Heart left ventricle (tissue), 16 donors: ENCODE measurements at regions not wholly inside any gene's neighbourhood (a gene's known extent, or its start where the extent isn't known, plus 50 kb on each side); places are given as distances from the start of the nearest gene placed in this dataset.

Experiments
- ATAC-seq, 4 donors: fragments of 200-7000 bp; cut with Tn5 transposase; one replicate each; pipeline ENCODE4 v1.9.1; 2020 to 2022; ENCODE audit warnings: moderate library complexity in 4 of 4, mild to moderate bottlenecking in 3 of 4, moderate number of reproducible peaks in 1 of 4
- DNase-seq, 5 donors: peaks; one replicate each; pipeline ENCODE4 v3.0.0-alpha.2; 2020
- H3K27ac ChIP-seq, 12 donors: fragments of 200-600 bp; sonication (generic) in 4 of 12; one replicate each; pipeline versions ENCODE4 v1.5.0 to v1.8.0; 2016 to 2022; ENCODE audit warnings: mild to moderate bottlenecking in 2 of 12
- H3K27me3 ChIP-seq, 9 donors: fragments of 200-600 bp; sonication (generic) in 2 of 9; one replicate each; pipeline versions ENCODE4 v1.5.1 to v1.8.0; 2016 to 2022; ENCODE audit warnings: mild to moderate bottlenecking in 3 of 9
- H3K36me3 ChIP-seq, 9 donors: fragments of 200-600 bp; sonication (generic) in 2 of 9; one replicate each; pipeline versions ENCODE4 v1.5.0 to v1.8.0; 2018 to 2022; ENCODE audit warnings: mild to moderate bottlenecking in 2 of 9
- H3K4me1 ChIP-seq, 12 donors: fragments of 200-600 bp; sonication (generic) in 4 of 12; one replicate each; pipeline versions ENCODE4 v1.5.0 to v1.8.0; 2016 to 2022; ENCODE audit warnings: mild to moderate bottlenecking in 3 of 12
- H3K4me3 ChIP-seq, 12 donors: fragments of 200-600 bp; sonication (generic) in 4 of 12; one replicate each; pipeline versions ENCODE4 v1.5.0 to v1.8.0; 2017 to 2022; ENCODE audit warnings: mild to moderate bottlenecking in 9 of 12, moderate library complexity in 4 of 12
- H3K9me3 ChIP-seq, 12 donors: fragments of 200-600 bp; sonication (generic) in 4 of 12; one replicate each; pipeline versions ENCODE4 v1.5.0 to v1.8.0; 2016 to 2022; ENCODE audit warnings: mild to moderate bottlenecking in 1 of 12
- POLR2A ChIP-seq, 2 donors: fragments of 450-650 bp; IDR thresholded peaks; one replicate each; pipeline ENCODE4 v1.6.1; 2017; ENCODE audit warnings: antibody characterized with exemption in 2 of 2, mild to moderate bottlenecking in 2 of 2, moderate library complexity in 2 of 2
- WGBS, 4 donors: extraction: QIAGEN DNeasy Blood & Tissue Kit in 2 of 4; methylation state at CpG; one replicate each; pipeline versions ENCODE4 v1.1.5 to v1.1.7; 2013 to 2018; 5-methylcytosine and 5-hydroxymethylcytosine counted together
- intact Hi-C, 10 donors: fragments of 100-400 bp; cut with DNase I; formaldehyde crosslinking; loops; one replicate each; pipeline versions ENCODE4 v1.11.1 to v1.14.2; 2022
- TF ChIP-seq, protein P1 (sequence below), 12 donors: fragments of 200-600 bp; sonication (generic) in 4 of 12; IDR thresholded peaks; one replicate each; pipeline versions ENCODE4 v1.5.0 to v1.8.0; 2018 to 2022; ENCODE audit warnings: antibody characterized with exemption in 12 of 12, mild to moderate bottlenecking in 5 of 12
- donor health status: ischemic (EF 13 %, LVEDD 7.1; RV severe dilation, severe dysfunction).
- donor health status: healthy with polysubstance abuse.
- donor health status: DM: no; HTN: yes; CAD: no.
- donor health status: DM: no; HTN: no; CAD: no.
- donor health status: ischemic (EF 25% LVEDD 6.9; RV normal size, moderate dysfunction).
- donor health status: ischemic (EF 25% LVEDD 5.7; RV mildly dilated, moderate dysfunction).
- donor health status: healthy.
- donor health status: DM: yes; HTN: yes; CAD: no.
- donor health status: ischemic (EF 35%, LVEDD 5.7; RV mildly dilated, moderate dysfunction).
- donor health status: nonischemic (EF 11% LVEDD 7.7; RV severe dilation, severe dysfunction).
- donor health status: DM: yes; HTN: yes; CAD: no.
- donor health status: PGD.
- donor health status: ischemic (EF 29% LVEDD 5.4; RV normal size, mild dysfunction).
- donor health status: nonischemic (EF 23%, LVEDD 6.1; RV moderate dilation, normal function).

DNA sequence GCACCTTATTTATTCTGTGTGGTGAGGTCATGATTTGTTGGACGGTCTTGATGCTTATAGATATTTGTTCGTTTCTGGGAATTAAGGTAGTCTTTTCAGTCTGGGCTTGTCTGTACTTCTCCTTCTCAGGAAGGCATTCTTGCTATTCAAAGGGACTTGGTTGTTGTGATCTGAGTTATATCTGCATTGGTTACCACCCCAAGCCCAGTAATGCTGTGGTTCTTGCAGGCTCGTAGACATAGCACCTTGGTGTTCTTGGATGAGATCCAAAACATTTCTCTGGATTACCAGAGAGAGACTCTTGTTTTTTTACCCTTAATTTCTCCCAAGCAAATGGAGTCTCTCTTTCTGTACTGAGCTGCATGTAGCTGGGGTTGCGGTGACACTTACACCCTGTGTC is 128.0 kb upstream of the CBLB start:
- no peaks in the 10 kb centered on the region for H3K27me3 ChIP-seq
- peaks cover 0 to 47% (median 8%) of the 10 kb centered on the region in 12 donors for H3K9me3 ChIP-seq
- no peak for TF ChIP-seq POLR2A (IDR thresholded peaks at IDR 0.05)
- TF ChIP-seq, protein P1, sequence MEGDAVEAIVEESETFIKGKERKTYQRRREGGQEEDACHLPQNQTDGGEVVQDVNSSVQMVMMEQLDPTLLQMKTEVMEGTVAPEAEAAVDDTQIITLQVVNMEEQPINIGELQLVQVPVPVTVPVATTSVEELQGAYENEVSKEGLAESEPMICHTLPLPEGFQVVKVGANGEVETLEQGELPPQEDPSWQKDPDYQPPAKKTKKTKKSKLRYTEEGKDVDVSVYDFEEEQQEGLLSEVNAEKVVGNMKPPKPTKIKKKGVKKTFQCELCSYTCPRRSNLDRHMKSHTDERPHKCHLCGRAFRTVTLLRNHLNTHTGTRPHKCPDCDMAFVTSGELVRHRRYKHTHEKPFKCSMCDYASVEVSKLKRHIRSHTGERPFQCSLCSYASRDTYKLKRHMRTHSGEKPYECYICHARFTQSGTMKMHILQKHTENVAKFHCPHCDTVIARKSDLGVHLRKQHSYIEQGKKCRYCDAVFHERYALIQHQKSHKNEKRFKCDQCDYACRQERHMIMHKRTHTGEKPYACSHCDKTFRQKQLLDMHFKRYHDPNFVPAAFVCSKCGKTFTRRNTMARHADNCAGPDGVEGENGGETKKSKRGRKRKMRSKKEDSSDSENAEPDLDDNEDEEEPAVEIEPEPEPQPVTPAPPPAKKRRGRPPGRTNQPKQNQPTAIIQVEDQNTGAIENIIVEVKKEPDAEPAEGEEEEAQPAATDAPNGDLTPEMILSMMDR (IDR thresholded peaks at IDR 0.05), result no peak
- H3K27ac ChIP-seq, result no peak overlapping the region
- peaks cover 0 to 13% (median 0%) of the 10 kb centered on the region in 12 donors for H3K4me1 ChIP-seq
- 81 to 89% (median 86%) methylated on average over 4 of the region's 4 CpGs for WGBS, 4 donors
- ATAC-seq, result no peak
- no peak for DNase-seq
- no peaks in the 10 kb centered on the region for H3K36me3 ChIP-seq
- no peak overlapping the region for H3K4me3 ChIP-seq
- intact Hi-C loops, result no loop called here

DNA sequence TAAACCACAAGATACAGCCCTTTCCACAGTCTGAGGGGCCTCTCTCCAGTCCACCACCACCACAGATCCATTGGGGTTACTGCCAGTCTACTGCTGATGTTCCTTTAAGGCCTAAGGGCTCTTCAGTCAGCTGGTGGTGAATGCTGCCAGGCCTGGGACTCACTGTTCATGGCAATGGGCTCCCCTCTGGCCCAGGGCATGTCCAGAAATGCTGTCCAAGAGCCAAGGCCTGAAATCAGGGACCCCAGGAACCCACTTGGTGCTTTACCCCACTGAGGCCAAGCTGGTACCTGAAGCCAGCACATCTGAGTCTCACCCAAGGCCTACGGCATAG is 128.6 kb upstream of the CBLB start:
- H3K27me3 ChIP-seq, result no peaks in the 10 kb centered on the region
- no peak for ATAC-seq
- no peak for TF ChIP-seq POLR2A (IDR thresholded peaks at IDR 0.05)
- TF ChIP-seq, protein P1 (IDR thresholded peaks at IDR 0.05), result no peak
- H3K27ac ChIP-seq, result peak overlapping the region in 5 of 12 donors; percentile 36 to 83 (median 53)
- no peak for DNase-seq
- intact Hi-C loops, result no loop called here
- H3K36me3 ChIP-seq, result no peaks in the 10 kb centered on the region
- peaks cover 0 to 40% (median 7%) of the 10 kb centered on the region in 12 donors for H3K9me3 ChIP-seq
- H3K4me3 ChIP-seq, result no peak overlapping the region
- WGBS, 4 donors, result 92 to 100% (median 100%) methylated on average over 1 of the region's 1 CpG
- peaks cover 0 to 13% (median 0%) of the 10 kb centered on the region in 12 donors for H3K4me1 ChIP-seq

DNA sequence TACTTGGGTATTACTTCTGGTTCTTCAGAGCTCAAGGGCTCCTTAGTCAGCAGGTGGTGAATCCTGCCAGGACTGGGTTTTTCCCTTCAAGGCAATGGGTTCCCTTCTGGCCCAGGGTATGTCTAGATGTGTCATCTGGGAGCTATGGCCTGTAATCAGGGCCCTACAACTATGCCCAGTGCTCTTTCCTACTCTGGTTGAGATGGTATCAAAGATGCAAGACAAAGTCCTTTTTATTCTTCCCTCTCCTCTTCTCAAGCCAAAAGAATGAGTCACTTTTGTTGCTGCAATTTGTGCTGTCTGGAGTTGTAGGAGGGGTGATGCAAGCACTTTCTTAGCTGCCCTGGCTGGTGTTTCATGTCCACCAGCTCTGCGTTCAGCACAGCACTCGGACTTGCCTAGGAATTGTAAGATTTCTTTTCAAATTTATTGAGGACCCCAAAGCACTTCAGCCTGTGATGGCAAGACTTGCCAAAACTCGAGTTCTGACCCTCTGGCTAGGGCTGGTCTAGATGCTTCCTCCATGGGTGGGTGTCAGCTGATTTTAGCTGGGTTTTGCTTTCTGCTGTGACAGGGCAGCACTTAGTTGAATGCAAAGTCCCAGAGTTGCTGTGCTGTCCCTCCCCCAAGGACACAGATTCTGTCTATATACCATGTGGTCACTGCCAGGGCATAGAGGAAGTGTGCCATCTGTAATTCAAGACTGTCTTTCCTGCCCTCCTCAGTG is 129.2 kb upstream of the CBLB start:
- Histone ChIP-seq H3K9me3 (peaks cover 0 to 35% (median 6%) of the 10 kb centered on the region in 12 donors), H3K4me3 (no peak overlapping the region), H3K4me1 (peaks cover 0 to 15% (median 0%) of the 10 kb centered on the region in 12 donors), H3K27me3 (no peaks in the 10 kb centered on the region), H3K36me3 (no peaks in the 10 kb centered on the region), H3K27ac (peak overlapping the region in 6 of 12 donors; percentile 30 to 83 (median 46))
- 65 to 82% (median 70%) methylated on average over 3 of the region's 3 CpGs for WGBS, 4 donors
- TF ChIP-seq, protein P1 (IDR thresholded peaks at IDR 0.05), result no peak
- TF ChIP-seq POLR2A (IDR thresholded peaks at IDR 0.05), result no peak
- DNase-seq, result peak in 2 of 5 donors; percentile 32 to 38
- intact Hi-C loops, result no loop called here
- ATAC-seq, result peak; percentile 51 to 97 (median 82)

DNA sequence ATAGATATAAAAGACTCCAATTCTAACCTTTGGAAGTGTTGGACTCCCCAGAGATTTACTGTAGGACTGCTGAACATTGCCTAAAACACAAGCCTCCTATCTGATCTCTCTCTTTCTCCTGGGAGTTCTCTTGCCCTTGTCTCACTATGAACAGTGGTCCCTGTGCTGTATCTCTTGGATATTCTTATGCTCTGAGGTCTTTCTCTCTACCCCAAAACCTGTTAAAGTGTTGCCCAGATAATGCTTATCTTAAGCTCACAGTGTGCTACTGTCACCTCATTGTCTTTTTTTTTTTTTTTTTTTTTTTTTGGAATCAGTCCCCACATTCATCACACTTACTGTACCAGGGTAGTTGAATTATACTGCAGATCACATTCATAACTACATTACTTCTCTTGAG is 131.0 kb upstream of the CBLB start:
- DNase-seq (no peak), ATAC-seq (no peak)
- no peak overlapping the region for H3K27ac ChIP-seq
- H3K4me3 ChIP-seq, result no peak overlapping the region
- H3K9me3 ChIP-seq, result peaks cover 0 to 32% (median 6%) of the 10 kb centered on the region in 12 donors
- TF ChIP-seq POLR2A (IDR thresholded peaks at IDR 0.05), result no peak
- TF ChIP-seq, protein P1 (IDR thresholded peaks at IDR 0.05), result no peak
- H3K27me3 ChIP-seq, result no peaks in the 10 kb centered on the region
- peaks cover 0 to 32% (median 3%) of the 10 kb centered on the region in 12 donors for H3K4me1 ChIP-seq
- H3K36me3 ChIP-seq, result no peaks in the 10 kb centered on the region
- intact Hi-C loops, result loop anchor here in 1 of 10 donors (5.0 kb wide), 1 partner anchor 427 kb away; no protein-coding TSS in a partner anchor
